Right forelimb (tissue), 1 donor: ENCODE measurements at regions not wholly inside any gene's neighbourhood (a gene's known extent, or its start where the extent isn't known, plus 50 kb on each side); places are given as distances from the start of the nearest gene placed in this dataset.

Experiments used
- DNase-seq: peaks from one replicate; pipeline ENCODE4 v3.0.0-alpha.2; 2018

DNA sequence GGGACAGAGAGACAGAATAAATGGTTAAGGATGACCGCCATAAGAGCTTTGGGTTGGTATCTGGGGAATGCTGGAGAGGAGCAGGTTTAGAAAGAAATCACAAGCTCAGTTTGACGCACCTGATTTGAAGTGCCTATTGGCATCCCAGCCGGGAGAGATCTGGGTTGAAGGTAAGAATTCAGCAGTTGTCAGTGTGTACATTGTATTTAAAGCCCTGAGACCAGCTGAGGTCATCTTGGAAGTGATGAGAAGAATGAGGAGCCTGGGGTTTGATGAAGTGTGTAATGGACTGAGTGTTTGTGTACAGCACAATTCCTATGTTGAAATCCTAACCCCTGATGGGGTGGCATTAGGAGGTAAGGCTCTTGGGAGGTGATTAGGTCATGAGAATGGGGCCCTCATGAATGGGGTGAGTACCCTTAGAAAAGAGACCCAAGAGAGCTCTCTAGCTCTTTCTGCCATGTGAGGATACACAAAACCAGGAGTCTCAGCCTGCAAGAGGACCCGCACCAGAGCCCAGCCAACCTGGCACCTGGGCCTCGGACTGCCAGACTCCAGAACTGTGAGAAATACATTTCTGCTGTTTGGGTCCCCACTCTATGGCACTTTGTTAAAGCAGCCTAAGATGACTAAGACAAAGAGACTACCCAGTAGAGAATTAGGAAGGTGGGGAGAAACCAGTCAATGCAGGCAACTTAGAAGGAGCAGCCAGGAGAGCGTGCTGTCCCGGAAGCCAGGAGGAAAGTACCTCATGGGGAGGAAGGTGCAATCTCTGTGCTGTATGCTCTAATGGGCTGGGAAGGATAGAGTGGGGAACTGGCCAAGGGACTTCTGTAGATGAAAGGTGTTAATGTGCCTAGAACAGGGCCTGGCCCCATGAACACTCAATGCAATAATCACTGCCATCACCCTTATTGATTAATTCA is 133.7 kb upstream of the SLC24A3 start:
- no peak for DNase-seq

DNA sequence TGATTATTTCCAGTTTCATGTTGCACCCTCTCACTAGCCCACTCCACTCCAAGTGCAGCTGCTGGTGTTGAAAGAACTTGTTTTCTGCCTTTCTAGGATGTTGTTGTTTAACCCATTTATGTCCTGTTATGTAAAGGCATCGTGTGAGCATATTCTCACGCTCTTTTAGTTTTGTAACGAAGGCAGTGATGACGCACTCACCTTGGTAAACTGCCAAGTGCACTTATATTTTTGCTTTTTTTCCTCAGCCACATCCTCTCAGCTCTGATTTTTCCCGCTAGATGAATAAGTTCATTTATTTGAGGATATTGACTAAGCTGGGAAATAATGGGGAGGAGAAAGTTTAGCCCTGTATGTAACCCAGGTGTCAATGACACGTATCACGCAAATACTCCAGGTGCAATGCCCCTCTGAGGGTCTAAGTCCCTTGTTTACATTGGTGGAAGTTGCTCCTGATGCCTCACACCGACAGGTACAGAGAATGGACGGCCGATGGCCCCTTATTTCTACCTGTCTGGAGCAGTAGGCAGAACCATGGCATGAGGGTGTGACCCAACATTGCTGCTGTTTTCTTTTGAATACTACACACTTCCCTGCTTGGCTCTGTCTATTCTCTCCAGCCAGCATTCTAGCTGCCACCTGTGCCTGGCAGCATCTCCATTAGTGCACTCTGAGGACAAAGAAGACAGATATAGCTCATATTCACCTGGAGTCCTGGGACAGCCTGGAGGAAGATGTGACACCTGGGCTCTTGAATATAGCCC is 132.7 kb upstream of the SLC24A3 start:
- no peak for DNase-seq

DNA sequence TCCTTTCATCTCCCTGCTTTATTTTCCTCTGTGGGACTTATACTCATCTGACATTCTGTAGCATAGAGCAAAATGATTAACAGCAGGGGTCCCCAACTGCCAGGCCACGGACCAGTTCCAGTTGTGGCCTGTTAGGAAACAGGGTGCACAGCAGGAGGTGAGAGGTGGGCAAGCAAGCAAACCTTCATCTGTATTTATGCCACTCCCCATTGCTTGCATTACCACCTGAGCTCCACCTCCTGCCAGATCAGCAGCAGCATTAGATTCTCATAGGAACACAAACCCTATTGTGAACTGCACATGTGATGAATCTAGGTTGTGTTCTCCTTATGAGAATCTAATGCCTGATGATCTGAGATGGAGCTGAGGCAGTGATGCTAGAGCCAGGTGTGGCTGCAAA is 130.5 kb upstream of the SLC24A3 start:
- no peak for DNase-seq

DNA sequence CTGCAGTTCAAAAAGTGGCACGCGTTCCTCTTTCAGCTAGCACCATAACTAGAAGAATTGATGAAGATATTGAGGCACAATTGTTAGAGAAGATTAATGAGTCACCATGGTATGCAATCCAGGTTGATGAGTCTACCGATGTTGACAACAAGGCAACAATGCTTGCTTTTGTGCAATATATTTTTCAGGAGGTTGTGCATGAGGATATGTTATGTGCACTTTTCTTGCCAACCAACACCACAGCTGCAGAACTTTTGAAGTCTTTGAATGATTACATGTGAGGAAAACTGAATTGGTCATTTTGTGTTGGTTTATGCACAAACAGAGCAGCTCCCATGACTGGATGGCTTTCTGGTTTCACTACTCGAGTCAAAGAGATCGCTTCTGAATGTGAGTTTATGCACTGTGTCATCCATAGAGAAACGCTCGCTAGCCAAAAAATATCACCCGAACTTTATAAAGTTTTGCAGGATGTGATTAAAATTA is 129.3 kb upstream of the SLC24A3 start:
- no peak for DNase-seq

DNA sequence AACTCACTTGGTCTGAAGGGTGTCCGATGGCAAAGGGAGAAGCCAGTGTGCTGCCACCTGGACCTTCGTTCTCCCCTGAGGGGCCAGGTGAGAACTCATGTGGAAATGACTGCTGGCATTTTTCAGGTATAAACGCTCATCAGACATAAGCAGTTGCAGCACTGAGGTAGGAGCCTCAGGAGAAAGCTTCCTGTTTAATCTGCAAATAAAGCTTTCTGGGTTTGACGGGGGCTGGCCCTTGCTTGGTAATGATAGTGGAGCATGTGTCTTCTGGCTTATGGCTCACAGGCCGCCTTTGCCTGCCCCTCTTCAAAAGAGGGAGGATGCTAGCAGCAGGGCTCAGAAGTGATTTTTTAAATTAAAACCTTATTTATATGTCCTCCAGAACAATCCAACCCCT is 122.1 kb upstream of the SLC24A3 start:
- no peak for DNase-seq

DNA sequence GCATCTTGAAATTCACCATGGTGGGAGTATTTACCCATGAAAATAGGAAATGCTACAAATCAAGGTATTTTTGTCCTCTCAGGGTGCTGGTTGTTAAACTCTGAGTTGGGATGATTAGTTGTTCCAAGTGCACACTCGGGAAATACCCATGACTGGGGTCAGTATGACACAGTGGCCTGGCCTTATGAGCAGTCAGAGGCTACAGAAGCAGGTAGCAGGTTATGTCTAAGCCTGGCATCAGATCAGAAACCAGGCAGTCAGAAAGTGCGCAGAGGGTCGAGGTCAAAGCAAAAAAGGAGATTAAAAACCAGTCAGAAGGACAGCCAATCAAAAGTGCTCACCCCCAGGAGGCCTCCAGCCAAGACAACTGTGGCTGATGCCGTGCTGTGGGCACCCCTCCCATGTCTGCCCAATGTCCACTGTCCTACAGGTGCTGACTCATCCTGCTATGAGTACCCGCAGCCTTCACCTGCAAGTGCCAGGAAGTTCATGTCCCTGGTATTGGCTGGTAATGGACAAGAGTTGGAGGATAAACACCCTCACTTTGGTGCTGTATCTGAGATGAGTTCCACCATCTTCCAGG is 117.4 kb upstream of the SLC24A3 start:
- no peak for DNase-seq

DNA sequence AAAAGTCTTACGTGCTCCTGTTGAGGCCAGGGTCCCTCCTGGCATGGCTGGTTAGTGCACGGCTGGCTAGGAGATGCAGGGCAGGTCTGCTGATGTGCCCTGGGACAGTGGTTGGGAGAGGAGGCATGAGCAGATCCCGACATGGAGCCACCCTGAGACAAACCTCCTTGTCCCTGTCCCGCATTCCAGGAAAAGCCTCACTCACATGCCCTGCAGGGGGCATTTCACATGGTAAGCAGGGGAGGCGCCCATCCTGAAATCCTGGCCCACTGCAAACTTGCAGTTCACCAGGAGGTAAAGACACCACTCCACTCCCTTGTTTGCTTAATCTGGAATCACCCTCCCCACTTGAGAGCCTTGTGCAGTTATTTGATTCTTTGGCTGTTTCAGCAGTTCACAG is 116.7 kb upstream of the SLC24A3 start:
- DNase-seq: no peak

DNA sequence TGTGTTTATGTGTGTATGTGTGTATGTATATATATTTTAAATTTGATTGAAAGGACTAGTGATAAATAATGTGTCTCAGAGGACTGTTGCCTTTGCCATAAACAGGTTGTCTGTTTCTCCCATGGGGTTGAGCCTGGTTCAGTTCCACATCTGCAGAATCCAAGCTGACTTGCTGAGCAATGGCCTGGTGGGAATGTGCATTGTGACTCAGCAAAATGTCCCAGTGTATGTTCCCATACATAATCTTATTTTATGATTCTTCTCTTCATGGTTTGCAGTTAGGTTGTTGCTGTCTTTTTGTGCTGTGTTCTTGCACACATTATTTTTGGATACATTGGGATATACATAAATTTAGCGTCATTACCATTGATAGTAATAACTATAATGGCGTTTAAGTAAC is 115.6 kb upstream of the SLC24A3 start:
- no peak for DNase-seq

DNA sequence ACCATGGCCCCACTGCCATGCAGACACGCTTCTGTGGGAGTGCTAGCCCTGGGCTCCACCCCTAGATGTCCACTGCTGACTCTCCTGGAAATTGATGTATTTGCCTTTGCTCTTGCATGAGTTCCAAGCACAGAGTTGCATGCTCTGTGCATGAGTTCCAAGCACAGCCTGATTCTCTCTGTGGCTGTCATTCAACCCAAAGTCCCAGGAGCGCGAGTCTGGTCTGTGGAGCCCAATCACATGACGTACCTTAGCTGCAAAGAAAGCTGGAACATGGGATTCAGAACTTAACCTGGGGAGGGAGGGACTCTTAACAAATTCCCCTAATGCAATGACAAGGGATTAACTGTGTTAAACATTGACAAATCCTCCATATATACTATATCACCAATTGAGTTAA is 114.3 kb upstream of the SLC24A3 start:
- no peak for DNase-seq

DNA sequence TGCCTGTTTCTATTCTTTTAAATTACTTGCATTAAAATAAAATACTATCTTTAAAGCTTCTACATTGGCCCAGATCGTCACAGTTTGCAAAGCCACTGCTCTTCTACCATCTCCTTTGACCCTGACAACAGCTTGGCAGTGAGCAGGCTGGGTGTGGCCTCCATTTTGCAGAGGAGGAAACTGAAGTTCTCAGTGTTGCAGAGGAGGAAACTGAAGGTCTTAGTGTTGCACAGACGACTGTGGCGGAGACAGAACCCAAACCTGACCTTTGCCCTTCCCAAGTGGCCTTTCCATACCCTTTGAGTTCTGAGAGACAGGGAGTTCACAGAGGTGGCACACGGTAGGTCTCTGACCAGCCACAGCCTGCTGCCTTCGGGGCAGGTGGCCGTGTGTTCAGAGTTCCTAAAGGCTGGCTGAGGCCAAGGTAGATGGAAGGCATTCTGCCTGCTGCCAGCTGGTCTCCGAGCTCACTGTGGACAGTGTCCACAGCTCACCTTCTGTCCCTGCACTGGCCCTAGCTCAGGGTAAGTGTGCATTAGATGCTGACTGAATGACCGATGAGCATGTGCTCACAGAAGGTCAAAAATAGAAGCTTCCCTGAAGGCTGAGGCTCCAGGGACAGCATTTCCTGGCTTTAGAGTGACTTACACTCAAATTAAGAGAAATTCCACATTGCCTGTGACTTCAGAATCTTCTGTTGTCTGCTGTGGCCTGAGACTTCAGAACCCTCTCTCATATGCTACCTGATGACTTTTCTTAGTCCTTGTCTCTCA is 113.5 kb upstream of the SLC24A3 start:
- DNase-seq: no peak

DNA sequence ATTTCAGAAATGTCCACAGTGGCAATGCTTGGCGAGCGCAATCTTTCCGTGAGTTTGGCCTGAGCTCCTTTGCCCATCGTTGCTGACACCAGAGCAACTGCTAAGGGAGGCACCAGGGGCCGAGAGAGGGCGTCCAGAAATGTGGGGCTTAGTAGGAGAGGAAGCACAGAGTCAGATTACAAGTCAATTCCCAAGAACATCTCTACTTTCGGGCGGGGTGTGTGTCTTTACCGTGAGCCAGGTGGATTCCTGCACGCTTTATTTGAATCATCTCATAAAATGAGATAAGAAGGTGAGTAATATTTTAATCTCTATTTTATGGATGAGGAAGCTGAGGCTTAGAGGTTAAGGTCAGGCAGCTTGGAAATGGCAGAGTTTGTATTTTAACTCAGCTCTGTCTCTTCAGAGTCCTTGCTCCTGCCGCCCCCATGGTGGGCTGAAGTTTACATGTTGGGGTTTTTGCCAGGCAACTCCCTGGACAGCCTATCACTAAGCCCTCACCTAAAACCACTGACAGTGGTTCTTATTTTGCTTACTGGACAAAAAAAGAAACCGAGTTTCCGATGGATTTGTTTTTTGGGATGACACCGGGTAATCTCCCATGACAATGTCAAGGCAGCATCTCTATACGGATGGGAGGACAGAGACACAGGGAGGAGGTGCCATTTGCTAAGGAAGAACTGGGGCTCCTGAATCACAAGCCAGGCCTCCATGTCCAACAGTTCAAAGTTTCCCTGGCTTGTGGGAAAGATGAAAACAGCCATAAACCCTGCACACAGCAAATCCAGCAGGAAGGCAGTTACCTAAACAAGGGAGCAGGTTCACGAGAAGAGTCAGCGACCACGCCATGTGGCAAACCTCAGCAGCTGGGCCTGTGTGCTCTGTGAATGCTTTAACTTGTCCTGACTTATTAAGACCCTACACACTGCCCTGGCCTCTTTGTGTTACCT is 112.6 kb upstream of the SLC24A3 start:
- no peak for DNase-seq

DNA sequence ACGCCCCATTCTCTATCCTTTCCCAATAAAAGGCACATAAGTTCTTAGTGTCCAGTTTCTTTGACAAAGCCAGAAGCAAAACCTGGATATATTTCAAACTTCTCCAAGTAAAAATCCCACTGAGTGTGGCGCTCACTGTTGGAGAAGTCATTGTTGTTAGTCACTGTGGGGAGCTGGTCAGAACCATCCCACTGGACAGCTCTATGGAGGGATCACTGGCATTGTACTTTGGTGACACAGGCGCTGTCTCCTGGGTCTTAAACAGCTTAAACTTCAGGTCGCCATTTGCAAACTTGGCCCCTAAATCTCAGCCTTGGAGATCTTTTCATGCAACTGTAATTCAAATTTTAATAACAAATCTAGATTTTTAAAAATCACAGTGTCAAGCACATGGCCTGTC is 111.5 kb upstream of the SLC24A3 start:
- no peak for DNase-seq

DNA sequence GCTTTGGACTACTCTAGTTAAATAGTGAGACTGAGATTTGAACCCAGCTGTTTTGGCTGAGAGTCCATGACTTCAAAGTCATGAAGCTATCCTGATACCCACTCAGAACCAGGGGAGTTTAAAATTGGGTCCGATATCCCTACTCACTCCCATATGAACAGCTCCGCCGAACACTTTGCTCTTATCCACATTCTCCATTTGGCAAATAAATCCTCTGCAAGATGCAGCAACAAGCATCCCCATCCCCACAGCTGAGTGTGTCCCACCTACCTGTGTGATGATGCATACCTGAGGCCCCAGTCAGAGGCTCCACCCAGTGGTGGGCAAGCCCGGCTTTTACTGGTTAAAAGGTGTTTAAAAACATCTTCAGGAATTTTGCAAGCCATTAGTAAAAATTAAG is 108.3 kb upstream of the SLC24A3 start:
- no peak for DNase-seq

DNA sequence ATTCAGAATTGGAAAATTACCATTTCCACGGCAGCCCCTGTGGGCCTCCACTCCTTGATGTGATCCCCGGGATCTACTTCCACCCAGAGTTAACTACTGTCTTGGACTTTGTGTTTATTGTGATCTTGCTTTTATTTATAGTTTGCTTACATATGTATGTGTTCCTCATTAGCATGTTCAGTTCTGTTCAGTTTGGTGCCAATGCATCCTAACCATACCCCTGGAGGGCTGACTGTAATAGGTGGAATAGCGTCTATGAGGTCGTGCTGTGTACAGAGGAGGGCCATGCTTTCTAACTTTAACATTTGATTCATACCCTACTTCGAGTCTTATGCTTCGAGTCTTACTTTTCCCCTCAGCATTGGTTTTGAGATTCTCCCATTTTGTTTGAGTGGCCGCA is 104.3 kb upstream of the SLC24A3 start:
- DNase-seq: no peak

DNA sequence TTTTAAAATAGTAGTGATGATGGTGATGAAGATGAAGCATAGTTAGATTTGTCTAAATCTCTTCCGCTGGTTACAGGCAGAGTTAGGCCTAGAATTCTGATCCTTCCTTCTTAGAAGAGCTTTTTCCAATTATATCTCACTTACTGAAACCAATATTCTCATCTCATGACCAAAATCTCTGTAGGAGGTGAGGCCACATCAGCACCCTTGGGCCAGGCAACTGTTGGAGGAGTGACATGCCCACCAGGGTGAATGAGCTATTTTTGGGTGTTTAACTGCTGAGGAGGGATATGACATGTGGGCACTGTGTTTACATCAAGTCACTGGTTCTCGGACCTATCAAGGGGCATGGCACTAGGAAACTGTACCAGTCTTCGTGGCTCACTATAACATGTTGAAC is 102.2 kb upstream of the SLC24A3 start:
- no peak for DNase-seq

DNA sequence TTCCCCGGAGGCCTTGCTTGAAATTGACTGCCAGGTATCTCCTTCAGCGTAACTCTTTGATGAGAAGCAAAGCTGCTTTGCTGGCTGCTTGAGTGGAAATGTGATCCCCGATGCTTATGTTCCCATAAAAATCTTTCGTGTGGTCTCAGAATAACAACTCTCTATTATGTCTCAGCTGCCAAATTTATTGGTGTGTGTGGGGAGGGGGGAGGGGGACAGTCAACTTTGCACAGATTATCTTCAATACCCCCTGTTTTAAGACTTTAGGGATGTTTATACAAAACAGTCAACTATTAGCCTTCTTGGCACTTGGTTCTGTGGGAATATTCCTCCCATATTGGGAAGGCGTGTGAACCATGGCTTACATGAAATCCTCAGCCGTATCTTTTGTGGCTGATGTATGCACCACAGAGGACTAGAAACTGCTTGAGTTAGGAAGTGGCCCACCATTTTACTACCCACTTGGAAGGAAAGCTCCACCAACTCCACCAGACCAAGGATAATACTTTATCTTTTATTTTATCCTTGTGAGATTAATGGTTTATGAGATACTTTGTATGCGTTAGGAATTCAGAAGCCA is 101.5 kb upstream of the SLC24A3 start:
- no peak for DNase-seq

DNA sequence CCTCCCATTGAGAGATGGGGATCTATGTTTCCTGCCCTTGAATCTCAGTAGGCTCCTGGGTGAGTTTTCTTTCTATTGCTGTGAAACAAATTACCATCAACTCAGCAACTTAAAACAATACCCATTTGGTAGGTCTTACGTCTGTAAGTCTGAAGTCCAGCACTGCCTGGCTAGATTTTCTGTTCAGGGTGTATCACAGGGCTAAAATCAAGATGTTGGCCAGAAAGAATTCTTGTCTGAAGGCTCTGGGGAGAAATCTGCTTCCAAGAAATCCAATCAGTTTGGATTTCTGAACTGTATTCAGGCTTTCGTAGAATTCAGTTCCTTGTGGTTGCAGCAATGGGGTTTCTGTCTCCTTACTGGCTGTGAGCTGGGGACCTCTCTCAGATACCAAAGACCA is 99.6 kb upstream of the SLC24A3 start:
- DNase-seq: no peak

DNA sequence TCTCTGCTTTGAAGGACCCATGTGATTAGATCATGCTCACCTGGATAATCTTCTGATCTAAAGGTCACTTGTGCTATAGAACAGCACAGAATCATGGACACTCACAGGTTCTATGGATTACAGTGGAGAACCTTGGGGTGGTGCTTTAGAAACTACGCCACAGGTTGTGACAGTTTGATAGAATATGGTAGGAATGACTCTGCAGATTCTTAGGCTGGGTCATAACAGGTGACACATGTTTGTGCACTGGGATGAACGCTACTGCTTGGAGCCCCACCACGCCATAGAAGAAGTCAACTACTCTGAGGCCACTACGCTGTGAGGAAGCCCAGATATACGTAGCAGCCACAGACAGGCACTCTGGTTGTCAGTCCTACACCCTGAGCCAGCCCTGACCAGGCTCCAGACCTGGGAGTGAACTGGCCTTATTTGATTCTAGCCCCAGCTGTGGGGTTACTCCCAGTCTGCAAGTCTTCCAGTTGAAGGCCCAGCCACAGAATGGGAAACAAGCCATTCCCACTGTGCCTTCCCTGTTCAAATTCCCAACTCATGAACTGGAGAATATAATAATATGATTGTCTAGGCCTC is 99.0 kb upstream of the SLC24A3 start:
- DNase-seq: no peak

DNA sequence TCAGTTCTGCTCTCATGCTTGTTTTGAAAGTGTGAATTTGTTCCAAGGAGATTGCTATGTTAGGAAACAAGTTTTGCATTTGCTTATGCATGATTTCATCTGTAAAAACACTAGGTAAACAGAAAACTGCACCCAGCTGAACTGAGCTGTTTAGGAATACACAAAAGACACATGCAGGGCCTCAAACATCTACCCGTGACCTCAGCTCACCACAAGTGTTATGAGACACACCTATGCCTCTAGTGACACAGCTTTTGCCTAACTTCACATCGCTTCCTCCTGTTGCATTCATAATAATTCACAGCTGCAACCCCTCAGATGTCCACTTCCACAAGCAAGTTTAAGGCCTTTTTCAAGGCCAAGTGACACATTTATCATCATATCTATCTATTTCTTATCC is 98.0 kb upstream of the SLC24A3 start:
- no peak for DNase-seq

DNA sequence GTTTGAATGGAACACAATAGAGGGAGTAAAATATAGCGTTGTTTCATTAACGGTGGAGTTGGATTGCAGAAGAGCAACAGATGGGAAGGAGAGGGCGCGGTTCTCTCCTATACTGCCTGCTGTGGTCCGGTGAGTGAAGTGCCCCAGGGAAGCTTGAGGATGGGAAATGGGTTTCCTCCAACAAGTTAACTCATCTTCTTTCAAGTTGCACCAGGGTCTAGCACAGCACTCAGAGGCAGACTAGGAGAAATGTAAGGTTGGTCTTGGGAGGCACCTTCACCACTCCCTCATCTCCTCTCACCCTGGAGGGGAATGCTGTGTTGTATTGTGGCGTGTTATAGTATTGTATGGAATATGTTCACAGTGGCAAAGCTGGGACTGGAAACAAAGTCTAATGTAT is 96.9 kb upstream of the SLC24A3 start:
- DNase-seq: no peak

DNA sequence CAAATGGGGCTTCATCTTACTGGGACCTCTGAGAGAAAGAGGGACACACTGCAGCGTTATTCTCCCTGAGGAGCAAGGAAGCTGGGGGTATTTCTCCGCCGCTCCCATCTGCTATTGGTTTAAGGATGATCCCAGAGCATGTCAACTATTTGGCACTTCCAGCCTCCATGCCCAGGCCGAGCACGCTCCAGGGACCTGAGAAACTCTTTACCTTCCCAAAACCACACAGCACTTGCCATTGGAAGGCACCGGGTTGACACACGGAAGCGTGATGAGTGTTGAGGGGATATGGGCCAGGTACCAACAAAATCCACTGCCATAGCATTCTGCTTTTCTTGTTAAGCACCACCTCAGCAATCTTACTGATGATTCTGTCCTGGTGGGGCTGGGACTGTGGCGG is 92.4 kb upstream of the SLC24A3 start:
- no peak for DNase-seq
